Amniotic epithelial cell (primary cell): ENCODE measurements at regions not wholly inside any gene's neighbourhood (a gene's known extent, or its start where the extent isn't known, plus 50 kb on each side); places are given as distances from the start of the nearest gene placed in this dataset.

Experiments used
- DNase-seq: peaks from one replicate; pipeline ENCODE4 v3.0.0-alpha.2; 2010; ENCODE audit warnings: low read depth

GRCh38 chr19:30128211-30128610 is 186.2 kb downstream of the URI1 start:
- no peak for DNase-seq

DNA sequence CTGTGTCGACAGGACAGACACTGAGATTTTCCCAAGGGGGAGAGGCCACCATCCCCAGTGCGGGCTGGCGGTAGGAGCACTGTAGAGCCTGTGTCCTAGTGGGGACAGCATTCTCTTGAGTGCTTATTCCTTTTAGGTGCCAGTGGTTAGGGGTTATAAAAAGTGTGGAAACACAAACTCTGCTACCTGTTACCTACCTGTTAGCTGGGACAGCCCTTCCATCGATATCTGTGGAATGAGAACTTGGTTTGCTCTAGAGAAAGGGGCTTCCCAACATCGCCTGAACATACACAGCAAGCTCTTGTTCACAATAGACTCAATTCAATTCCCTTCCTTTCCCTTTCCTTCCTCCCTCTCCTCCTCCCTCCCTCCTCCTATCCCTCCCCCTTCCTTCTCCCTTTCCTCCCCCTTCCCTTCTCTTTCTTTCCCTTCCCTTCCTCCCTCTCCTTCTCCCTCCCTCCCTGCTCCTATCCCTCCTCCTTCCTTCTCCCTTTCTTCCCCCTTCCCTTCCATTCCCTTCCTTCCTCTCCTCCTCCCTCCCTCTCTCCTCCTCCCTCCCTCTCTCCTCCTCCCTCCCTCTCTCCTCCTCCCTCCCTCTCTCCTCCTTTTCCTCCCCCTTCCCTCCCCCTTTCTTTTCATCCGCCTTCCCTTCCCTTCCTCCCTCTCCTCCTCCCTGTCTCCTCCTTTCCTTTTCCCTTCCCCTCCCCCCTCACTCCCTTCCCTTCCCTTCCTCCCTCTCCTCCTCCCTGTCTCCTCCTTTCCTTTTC is 188.5 kb downstream of the URI1 start:
- DNase-seq: no peak

DNA sequence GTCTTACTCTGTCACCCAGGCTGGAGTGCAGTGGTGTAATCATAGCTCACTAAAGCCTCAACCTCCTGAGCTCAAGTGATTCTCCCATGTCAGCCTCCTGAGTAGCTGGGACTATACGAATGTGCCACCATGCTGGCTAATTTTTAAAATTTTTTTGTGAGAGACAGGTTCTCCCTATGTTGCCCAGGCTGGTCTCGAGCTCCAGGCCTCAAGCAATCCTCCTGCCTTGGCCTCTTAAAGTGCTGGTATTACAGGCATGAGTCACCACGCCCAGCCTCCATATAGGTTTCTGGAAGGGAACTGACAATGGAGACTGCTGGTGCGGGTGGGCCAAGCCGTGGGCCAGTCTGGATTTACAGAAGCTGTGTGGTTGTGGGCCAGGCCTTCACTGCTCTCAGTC is 189.2 kb downstream of the URI1 start:
- DNase-seq: no peak

DNA sequence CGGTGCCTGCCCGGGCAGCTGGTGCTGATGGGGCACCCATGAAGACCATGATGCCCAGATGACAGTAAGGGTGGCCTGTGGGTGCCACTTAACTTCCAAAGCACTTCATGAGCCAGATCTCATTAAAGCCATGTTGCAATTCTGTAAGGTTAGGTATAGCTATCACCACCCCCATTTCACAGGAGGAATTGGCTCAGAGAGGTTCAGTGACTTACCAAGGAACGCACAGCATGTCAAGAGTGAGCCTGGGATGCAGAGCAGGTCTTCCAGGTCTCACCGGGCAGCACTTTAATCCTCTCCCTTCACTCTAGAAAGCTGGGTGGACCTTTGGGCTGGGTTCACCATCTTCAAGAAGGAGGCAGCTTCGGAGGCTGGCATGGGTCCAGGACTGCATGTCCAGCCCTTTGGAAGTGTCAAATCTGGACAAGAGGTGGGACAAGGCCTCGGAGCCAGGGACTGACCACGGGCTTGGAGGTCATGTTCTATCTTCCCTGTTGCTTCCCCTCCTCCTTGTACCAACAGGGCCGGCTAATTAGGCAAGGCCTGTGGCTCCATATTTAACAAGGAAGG is 189.8 kb downstream of the URI1 start:
- DNase-seq: no peak

DNA sequence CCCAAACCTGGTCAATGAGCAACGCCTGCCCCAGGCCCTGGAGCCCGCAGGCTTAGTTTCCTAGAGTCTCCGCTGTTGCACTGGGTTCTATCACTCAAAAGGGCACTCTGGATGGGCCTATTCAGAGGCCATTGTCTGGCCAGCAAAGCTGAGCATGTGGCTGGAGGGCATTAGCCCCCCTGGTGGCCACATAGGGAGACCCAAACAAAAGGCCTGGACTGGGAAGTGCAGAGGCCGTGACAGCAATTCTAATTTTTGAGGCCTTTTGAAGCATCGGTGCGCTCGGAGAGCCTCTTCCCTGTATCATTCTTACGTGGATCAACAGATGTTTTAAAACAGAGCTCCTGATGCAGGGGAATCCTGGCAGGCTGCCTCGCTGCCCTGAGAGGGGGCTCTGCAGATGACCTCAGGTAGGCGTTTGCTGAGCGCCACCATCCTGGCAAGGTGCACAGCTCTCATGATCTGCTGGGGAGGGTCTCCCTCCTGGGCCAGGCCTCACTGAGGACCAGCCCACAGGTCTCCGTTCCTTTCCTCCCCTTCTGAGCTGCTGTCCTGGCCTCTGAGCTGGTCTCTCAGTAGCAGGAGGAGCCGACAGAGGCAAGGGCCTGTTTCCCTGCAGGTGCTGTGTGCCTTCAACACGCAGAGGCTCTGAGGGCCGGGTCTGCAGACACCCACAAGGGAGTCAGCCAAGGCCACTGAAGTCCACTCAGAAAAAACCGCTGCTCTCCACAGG is 190.5 kb downstream of the URI1 start:
- DNase-seq: no peak

- no peak for DNase-seq
Observed at GRCh38 chr19:30133803-30134202, 191.8 kb downstream of the URI1 start.

GRCh38 chr19:30135093-30135757 is 193.2 kb downstream of the URI1 start:
- no peak for DNase-seq

- DNase-seq: no peak
Observed at GRCh38 chr19:30135797-30136196, 193.8 kb downstream of the URI1 start.

- DNase-seq: no peak
Observed at GRCh38 chr19:30136611-30137195, 194.7 kb downstream of the URI1 start.

- no peak for DNase-seq
Observed at GRCh38 chr19:30137747-30138146, 195.7 kb downstream of the URI1 start.

- DNase-seq: no peak
Observed at GRCh38 chr19:30144242-30144758, 202.3 kb downstream of the URI1 start.

GRCh38 chr19:30144802-30145201 is 202.8 kb downstream of the URI1 start:
- DNase-seq: no peak

GRCh38 chr19:30145467-30145866 is 203.4 kb downstream of the URI1 start:
- DNase-seq: no peak

- DNase-seq: no peak
Observed at GRCh38 chr19:30146346-30146745, 204.3 kb downstream of the URI1 start.

- DNase-seq: no peak
Observed at GRCh38 chr19:30148039-30148790, 206.2 kb downstream of the URI1 start.

GRCh38 chr19:30148803-30149202 is 206.8 kb downstream of the URI1 start:
- no peak for DNase-seq

- no peak for DNase-seq
Observed at GRCh38 chr19:30149300-30149699, 207.3 kb downstream of the URI1 start.

- no peak for DNase-seq
Observed at GRCh38 chr19:30150626-30151025, 208.6 kb downstream of the URI1 start.

GRCh38 chr19:30151081-30151480 is 209.0 kb downstream of the URI1 start:
- DNase-seq: no peak

DNA sequence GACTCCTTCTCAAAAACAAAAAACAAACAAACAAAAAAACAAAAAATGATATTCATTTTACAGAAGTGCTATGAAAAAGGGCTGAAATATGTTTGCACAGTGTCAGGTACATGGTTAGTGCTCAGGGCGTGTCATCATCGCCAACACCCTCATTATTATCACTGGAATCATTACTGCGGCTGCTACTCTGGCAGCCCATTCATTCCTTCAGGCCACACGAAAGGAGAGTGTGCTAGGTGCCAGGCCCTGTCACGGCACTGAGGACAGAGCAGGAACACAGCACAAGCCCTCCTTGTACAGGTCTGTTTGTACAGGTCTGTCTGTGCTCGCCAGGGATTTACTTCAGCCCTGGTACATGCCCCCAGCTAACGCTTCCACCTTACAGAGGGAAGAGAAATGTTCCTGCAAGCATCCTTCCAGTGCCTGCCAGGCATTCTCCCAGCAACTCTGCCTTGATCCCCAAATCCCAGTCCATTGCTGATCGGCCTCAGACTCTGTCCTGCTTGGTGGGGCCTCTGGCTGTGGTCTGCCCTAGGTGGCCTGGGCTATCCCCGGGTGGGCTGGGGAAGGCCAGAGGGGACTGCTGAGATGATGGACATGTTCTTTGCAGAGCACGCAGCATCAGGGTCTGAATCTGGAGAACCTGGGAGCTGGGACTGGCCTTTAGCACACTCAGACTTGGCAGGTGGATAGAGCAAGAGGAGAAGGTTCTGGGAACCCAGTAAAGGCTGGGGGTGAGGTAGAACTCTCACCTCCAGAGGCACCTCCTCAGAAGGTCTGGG is 210.7 kb downstream of the URI1 start:
- no peak for DNase-seq
